Non-pigmented ciliary epithelial cell (primary cell): ENCODE measurements at regions not wholly inside any gene's neighbourhood (a gene's known extent, or its start where the extent isn't known, plus 50 kb on each side); places are given as distances from the start of the nearest gene placed in this dataset.
A peak's percentile ranks its signal among the peaks of the same experiment; 100 is the strongest.
"Not testable (repeated sequence)": the region's sequence is repeated elsewhere in the genome, so short reads cannot be mapped to it uniquely, and the experiment has no call there.

Experiments used
- DNase-seq: peaks from one replicate; pipeline ENCODE4 v3.0.0-alpha.2; 2010; ENCODE audit warnings: low read depth

- DNase-seq, result no peak
Measured at GRCh38 chr5:103907001-103907400, 344.4 kb upstream of the NUDT12 start.

- no peak for DNase-seq
Measured at GRCh38 chr5:103904651-103905050, 342.1 kb upstream of the NUDT12 start.

DNA sequence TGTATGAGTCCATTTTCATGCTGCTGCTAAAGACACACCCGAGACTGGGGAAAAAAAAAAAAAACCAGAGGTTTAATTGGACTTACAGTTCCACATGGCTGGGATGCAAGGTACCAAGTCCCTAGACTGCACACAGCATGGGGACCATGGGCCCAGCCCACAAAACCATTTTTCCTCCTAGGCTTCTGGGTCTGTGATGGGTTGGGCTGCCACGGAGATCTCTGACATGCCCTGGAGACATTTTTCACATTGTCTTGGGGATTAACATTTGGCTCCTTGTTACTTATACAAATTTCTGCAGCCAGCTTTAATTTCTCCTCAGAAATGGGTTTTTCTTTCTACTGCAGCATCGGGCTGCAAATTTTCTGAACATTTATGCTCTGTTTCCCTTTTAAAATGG lies 340.3 kb upstream of the NUDT12 start:
- no peak for DNase-seq

DNA sequence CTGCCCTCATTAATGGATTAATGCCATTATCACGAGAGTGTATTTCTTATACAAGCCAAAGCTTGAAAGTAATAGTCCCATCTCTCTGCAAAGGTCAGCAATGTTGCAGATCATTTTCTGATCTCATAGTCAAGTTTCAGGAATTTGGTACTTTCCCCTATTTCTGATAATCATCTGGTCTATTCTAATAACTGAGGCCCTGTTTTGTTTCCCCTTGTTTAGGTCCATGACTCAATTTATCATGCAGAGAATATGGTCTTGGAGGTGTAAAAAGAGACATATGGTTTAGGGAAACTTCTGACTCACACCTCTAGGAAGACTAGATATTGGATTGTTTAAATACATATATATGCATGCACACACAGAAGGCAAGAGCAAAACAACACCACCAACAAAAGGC lies 339.3 kb upstream of the NUDT12 start:
- DNase-seq, result no peak

- DNase-seq, result no peak
Measured at GRCh38 chr5:103896593-103896992, 334.0 kb upstream of the NUDT12 start.

GRCh38 chr5:103895738-103896137 lies 333.1 kb upstream of the NUDT12 start:
- no peak for DNase-seq

- no peak for DNase-seq
Measured at GRCh38 chr5:103894882-103895281, 332.3 kb upstream of the NUDT12 start.

DNA sequence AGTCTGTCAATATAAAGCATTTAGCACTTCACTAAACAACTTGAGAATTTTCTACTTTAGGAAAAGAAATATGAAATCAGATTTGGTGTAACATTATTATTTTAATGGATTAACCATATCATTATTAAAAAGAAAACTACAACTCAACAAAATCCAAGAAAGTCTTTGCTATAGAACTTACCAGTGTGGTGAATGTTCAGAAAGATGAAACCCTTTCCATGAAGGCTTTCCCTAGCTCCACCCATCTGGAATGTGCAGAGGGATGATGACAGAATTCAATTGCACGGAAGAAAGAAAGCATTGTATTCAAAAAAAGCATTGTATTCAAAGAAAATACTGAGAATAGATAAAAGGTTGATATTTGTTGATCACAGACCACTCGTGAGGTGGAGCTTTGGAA lies 328.6 kb upstream of the NUDT12 start:
- no peak for DNase-seq

GRCh38 chr5:103890313-103890712 lies 327.7 kb upstream of the NUDT12 start:
- no peak for DNase-seq

GRCh38 chr5:103889500-103890209 lies 327.1 kb upstream of the NUDT12 start:
- DNase-seq, result no peak

- DNase-seq, result no peak
Measured at GRCh38 chr5:103886826-103887225, 324.2 kb upstream of the NUDT12 start.

DNA sequence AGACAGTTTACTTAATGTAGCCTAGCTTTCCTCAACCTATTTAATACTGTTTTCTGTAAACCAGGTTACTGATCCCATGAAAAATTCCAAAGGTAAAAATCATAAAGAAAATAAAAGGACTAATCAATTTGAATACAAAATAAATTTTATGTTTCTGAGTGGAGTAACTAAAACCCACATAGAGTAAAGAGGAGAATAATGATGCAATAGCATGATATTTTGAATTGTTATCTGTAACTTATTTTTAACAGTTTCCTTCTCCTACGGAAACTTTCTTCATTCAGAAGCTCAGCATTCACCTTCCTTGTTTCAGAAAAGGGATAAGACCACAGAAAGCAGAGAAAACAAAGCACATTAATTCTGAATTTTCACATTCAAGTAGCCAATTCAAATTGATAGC lies 320.6 kb upstream of the NUDT12 start:
- DNase-seq, result no peak

- no peak for DNase-seq
Measured at GRCh38 chr5:103881560-103881959, 319.0 kb upstream of the NUDT12 start.

GRCh38 chr5:103867857-103868598 lies 305.4 kb upstream of the NUDT12 start:
- no peak for DNase-seq

DNA sequence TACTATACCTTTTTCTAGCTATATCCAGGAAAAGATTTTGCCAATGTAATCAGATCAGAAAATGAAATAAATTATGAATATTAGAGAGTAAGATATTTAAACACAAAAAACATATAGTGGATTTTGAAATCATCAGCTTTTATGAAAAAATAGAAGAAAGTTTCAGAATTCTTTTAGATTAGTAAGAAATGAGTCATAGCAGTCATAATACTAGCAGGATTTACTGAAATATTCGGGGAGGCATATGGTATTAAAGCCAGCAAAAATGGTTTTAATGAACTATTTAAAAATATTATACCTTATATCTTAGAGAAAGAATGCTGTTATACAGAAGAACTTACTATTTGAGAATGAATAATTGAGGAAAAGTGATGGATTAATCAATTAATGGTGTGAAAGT lies 303.6 kb upstream of the NUDT12 start:
- DNase-seq, result no peak

- DNase-seq, result no peak
Measured at GRCh38 chr5:103862398-103862797, 299.8 kb upstream of the NUDT12 start.

DNA sequence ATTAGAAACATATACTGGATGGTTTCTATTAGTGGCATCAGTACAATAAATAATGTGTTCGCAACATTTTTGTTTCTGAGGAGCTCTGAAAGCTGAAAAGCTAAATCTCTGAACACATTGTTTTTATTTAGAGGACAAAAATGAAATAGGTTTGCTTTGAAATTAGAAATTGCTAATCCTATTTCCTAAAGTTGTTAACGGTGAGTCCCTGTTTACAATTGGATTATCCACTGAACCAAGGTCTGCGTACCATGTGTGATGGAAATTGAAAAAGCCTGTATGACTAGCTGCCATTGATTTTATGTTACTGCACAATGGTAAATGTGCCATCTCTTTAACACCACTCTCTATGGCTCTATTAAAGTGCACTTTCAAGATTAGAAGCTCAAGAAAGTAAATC lies 297.7 kb upstream of the NUDT12 start:
- DNase-seq, result no peak

GRCh38 chr5:103858367-103858766 lies 295.8 kb upstream of the NUDT12 start:
- not testable (repeated sequence) for DNase-seq

DNA sequence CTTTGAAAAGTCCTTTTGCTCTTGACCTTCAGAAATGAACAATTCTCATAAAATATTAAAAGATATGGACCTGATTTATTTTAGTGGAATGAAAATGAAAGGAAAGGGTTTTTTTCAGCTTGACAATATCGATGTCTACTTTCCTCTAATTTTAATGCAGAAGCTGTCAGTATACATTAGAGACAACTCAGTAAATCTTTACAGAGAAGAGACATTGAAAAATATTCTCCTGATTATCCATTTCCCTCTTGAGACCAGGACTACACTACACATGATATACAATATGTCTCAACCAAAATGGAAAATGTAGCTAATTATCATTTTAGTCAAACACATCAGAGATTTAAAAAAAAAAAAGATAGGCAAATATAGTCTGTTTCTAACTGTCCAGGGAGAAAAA lies 288.5 kb upstream of the NUDT12 start:
- DNase-seq, result no peak

- peak; percentile 87 for DNase-seq
Measured at GRCh38 chr5:103849934-103850333, 287.3 kb upstream of the NUDT12 start.

DNA sequence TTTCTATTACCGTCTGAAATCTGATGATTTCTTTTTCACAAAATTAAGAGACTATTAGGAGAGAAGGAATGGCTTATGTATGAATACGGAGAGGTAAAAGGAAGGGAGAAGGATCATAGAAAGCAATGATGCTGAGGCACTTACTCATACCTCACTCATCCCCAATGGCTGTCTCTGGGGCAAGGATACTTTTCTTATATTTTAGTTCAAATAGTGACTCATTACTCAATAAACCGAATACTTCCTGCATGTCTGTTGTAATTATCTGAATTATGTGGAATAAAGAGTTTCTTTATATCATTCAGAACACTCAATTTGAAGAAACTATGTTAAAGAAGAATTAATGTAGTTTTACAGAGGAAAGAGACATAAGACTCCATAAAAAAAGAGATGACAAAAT lies 284.5 kb upstream of the NUDT12 start:
- DNase-seq, result no peak

DNA sequence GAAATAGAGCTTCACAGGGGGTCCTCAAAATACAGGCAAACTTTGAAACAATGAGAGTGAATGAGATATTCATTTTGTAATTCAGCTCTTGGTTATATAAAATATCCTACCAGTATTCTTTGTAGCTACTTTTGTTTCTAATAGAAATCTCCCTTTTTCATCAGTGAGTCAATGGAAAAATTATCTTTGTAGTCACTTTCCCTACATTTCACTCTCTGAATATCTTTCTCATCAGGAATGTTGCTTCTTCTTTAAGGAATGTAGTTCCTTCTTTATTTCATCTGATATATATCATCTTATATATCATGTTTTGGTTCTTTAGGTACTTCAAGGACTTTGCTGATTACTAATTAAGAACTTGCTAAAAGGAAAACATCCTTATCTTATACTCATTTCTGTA lies 280.3 kb upstream of the NUDT12 start:
- DNase-seq, result no peak

DNA sequence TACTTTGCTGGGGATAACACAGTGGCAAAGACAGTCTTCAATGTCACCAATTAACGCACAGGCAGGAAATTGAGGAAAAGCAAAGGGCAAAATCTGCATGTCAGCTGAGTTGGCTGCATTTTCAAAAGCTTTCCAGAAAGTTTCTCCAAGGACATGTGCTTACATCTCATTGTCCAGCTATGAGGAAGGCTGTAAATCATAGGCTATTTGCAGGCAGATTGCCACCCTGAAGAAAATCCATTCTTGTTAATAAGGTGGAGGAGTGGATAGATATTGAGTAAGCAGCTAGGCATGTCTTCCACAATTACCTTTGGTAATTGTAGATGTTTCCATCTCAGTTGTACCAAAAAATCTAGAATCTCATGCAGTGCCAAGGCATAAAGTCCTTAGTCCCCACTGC lies 278.0 kb upstream of the NUDT12 start:
- no peak for DNase-seq

- no peak for DNase-seq
Measured at GRCh38 chr5:103834216-103834615, 271.6 kb upstream of the NUDT12 start.
